Coronary artery (tissue), 2 donors: ENCODE measurements at regions not wholly inside any gene's neighbourhood (a gene's known extent, or its start where the extent isn't known, plus 50 kb on each side); places are given as distances from the start of the nearest gene placed in this dataset.

Experiments
- DNase-seq: peaks from one replicate; pipeline ENCODE4 v3.0.0-alpha.2; 2017; ENCODE audit warnings: low spot score
- H3K27ac ChIP-seq, 2 donors: fragments of 200-600 bp; sonication (generic); one replicate each; pipeline ENCODE4 v1.5.1; 2016 to 2019
- H3K4me3 ChIP-seq: fragments of 200-600 bp; sonication (generic); 2 replicates; pipeline ENCODE4 v1.5.1; 2016; ENCODE audit warnings: mild to moderate bottlenecking, moderate library complexity
- CTCF ChIP-seq: fragments of 200-600 bp; sonication (generic); IDR thresholded peaks from one replicate; pipeline ENCODE4 v1.5.1; 2019; ENCODE audit warnings: antibody characterized with exemption

DNA sequence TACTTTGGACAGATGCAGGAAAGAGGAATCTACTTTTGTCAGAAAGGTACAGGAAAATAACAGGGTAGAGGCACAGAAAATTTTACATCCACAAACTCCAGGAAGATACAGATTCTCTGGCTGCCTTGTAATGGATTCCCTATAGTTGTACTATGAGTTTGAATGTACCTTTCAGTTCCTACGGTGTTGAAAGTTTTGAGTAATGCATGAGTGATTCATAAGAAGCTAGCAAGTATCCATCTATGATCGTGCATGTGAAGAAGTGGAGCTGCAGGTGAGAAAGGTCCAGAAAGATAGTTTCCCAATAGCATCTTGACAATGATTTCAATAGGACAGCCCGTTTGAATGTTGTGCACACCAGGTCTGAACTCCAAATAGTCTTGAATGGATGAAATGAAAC, 786.5 kb upstream of the ROBO1 start:
- DNase-seq, result no peak
- Histone ChIP-seq H3K4me3 (no peak overlapping the region), H3K27ac (no peak overlapping the region)
- TF ChIP-seq CTCF, result no peak

DNA sequence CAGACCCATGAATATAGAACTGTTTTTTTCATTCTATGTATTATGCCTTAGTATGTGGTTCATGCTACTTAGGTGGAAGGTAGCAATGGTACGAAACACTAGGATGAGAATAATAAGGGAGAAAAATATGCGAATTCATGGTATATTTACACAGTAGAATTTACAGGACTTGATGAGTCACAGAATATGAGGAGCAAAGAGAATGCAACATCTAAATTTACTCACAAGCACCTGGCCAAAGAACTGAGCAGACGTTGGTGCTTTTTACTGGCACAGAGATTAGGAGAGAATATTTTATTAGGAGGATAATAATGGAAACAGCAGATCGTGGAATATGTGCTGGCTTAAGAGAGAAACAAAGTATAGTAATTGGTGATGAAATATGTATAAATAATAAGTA, 785.4 kb upstream of the ROBO1 start:
- Histone ChIP-seq H3K27ac (no peak overlapping the region), H3K4me3 (no peak overlapping the region)
- TF ChIP-seq CTCF, result no peak
- no peak for DNase-seq

- Histone ChIP-seq H3K27ac (no peak overlapping the region), H3K4me3 (no peak overlapping the region)
- no peak for TF ChIP-seq CTCF
- no peak for DNase-seq
Measured at GRCh38 chr3:80550174-80550573, 782.4 kb upstream of the ROBO1 start.

DNA sequence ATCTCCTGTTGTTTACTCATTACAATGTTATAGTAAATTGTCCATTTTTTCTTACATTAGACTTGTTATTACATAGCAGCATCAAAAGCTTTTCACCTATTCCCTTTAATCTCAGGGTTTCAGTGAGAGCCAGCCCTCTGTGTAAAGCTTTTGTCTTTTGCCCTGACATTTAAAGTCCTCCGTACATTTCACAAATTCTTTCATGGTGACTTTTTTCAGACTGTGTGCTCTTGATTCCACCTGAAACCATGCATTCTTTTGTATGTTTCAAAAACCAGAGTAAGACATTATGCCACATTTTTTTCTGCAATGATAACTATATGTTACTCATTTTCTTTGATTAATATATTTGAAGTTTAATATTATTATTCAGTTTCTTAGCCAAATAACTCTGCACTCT, 781.4 kb upstream of the ROBO1 start:
- DNase-seq, result no peak
- no peak for TF ChIP-seq CTCF
- H3K27ac ChIP-seq, result no peak overlapping the region
- no peak overlapping the region for H3K4me3 ChIP-seq

- no peak overlapping the region for H3K27ac ChIP-seq
- H3K4me3 ChIP-seq, result no peak overlapping the region
- DNase-seq, result no peak
- TF ChIP-seq CTCF, result no peak
Measured at GRCh38 chr3:80543154-80543553, 775.4 kb upstream of the ROBO1 start.

GRCh38 chr3:80542456-80542855, 774.7 kb upstream of the ROBO1 start:
- DNase-seq, result no peak
- TF ChIP-seq CTCF, result no peak
- H3K4me3 ChIP-seq, result no peak overlapping the region
- no peak overlapping the region for H3K27ac ChIP-seq

- DNase-seq, result no peak
- Histone ChIP-seq H3K4me3 (no peak overlapping the region), H3K27ac (no peak overlapping the region)
- no peak for TF ChIP-seq CTCF
Measured at GRCh38 chr3:80537680-80538079, 769.9 kb upstream of the ROBO1 start.
